H1 (cell line): ENCODE measurements at regions not wholly inside any gene's neighbourhood (a gene's known extent, or its start where the extent isn't known, plus 50 kb on each side); places are given as distances from the start of the nearest gene placed in this dataset.

Source experiments
- ATF3 ChIP-seq: IDR thresholded peaks from 2 replicates; pipeline ENCODE4 v1.6.1; 2011; ENCODE audit warnings: low read depth, mild to moderate bottlenecking, low read length; ENCODE audit not compliant: insufficient read depth
- CEBPB ChIP-seq: IDR thresholded peaks from 2 replicates; pipeline ENCODE4 v1.6.1; 2012; ENCODE audit warnings: low read depth, low read length
- CTCF ChIP-seq, 3 experiments: IDR thresholded peaks; 1 replicate in 2 of 3; 2 replicates in 1 of 3; pipeline versions ENCODE4 v1.5.1 to v1.6.1; 2011; ENCODE audit warnings: low read length in 3 of 3, mild to moderate bottlenecking in 3 of 3, inconsistent platforms in 2 of 3, low read depth in 1 of 3, moderate library complexity in 1 of 3; ENCODE audit not compliant: insufficient read depth in 1 of 3; ENCODE audit errors: control extremely low read depth in 1 of 3
- EZH2 ChIP-seq: fragments of 200-600 bp; sonication (generic); IDR thresholded peaks from 2 replicates; pipeline ENCODE4 v1.7.1; 2012; ENCODE audit warnings: low read depth, mild to moderate bottlenecking, moderate library complexity, low read length, inconsistent platforms; ENCODE audit not compliant: severe bottlenecking
- JUN ChIP-seq: IDR thresholded peaks from 2 replicates; pipeline ENCODE4 v1.6.1; 2011; ENCODE audit warnings: low read depth, mild to moderate bottlenecking, improper control_type of control experiment, low read length
- POLR2A ChIP-seq, 2 experiments: IDR thresholded peaks; 1 replicate in 1 of 2; 2 replicates in 1 of 2; pipeline ENCODE4 v1.6.1; 2011; ENCODE audit warnings: low read depth in 2 of 2, low read length in 2 of 2, mild to moderate bottlenecking in 2 of 2; ENCODE audit errors: control extremely low read depth in 1 of 2
- RAD21 ChIP-seq, 2 experiments: IDR thresholded peaks in 1 of 2; conservative IDR thresholded peaks in 1 of 2; 2 replicates each; pipeline ENCODE4 v1.6.1; 2011; ENCODE audit warnings: low read depth in 2 of 2, low read length in 2 of 2, improper control_type of control experiment in 1 of 2, inconsistent platforms in 1 of 2, mild to moderate bottlenecking in 1 of 2, moderate library complexity in 1 of 2
- RFX5 ChIP-seq: IDR thresholded peaks from 2 replicates; pipeline ENCODE4 v1.6.1; 2011; ENCODE audit warnings: low read depth, low read length, improper control_type of control experiment, borderline replicate concordance
- SUZ12 ChIP-seq: fragments of 200-600 bp; sonication (generic); IDR thresholded peaks from 2 replicates; pipeline ENCODE4 v1.6.1; 2012; ENCODE audit warnings: mild to moderate bottlenecking, inconsistent platforms, low read length, moderate library complexity, mixed read lengths

DNA sequence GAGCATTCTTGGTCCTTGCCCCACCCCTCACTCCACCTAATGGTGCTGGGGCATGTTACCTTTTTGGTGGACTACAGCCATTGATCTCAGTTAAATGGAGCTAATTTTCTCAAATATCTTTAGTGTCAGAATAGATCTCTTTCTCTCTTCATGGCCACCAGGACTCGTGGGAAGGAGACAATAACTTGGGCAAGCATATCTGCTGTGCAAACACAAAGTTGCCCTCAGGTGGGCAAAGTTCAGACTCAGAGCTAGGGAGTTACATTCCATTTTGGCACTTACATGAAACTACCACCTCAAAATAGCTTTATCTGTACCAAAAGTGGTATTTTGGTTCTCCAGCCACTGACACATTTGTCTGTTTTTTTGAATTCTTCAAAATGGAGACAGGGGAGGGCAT is 671.9 kb upstream of the KLF4 start:
- no peak for TF ChIP-seq EZH2
- TF ChIP-seq POLR2A (IDR thresholded peaks at IDR 0.05; ENCODE audit: control extremely low read depth in 1 of 2, low read depth in 2 of 2, low read length in 2 of 2) = no peak
- TF ChIP-seq RFX5 = no peak
- no peak for TF ChIP-seq RAD21 (IDR thresholded peaks at IDR 0.05 in 1 of 2, conservative IDR thresholded peaks at IDR 0.05 in 1 of 2; ENCODE audit: low read depth in 2 of 2, low read length in 2 of 2)
- no peak for TF ChIP-seq CEBPB
- no peak for TF ChIP-seq ATF3
- no peak for TF ChIP-seq JUN
- no peak for TF ChIP-seq CTCF (IDR thresholded peaks at IDR 0.05; ENCODE audit: control extremely low read depth in 1 of 3, insufficient read depth in 1 of 3, low read depth in 1 of 3, low read length in 3 of 3)
- TF ChIP-seq SUZ12 = no peak
